CD4-positive, alpha-beta T cell treated with Interleukin-15 for 1 hour (primary cell): ENCODE measurements at regions not wholly inside any gene's neighbourhood (a gene's known extent, or its start where the extent isn't known, plus 50 kb on each side); places are given as distances from the start of the nearest gene placed in this dataset.

ENCODE experiments used
- DNase-seq: peaks from one replicate; pipeline ENCODE4 v3.0.0-alpha.2; 2020

DNA sequence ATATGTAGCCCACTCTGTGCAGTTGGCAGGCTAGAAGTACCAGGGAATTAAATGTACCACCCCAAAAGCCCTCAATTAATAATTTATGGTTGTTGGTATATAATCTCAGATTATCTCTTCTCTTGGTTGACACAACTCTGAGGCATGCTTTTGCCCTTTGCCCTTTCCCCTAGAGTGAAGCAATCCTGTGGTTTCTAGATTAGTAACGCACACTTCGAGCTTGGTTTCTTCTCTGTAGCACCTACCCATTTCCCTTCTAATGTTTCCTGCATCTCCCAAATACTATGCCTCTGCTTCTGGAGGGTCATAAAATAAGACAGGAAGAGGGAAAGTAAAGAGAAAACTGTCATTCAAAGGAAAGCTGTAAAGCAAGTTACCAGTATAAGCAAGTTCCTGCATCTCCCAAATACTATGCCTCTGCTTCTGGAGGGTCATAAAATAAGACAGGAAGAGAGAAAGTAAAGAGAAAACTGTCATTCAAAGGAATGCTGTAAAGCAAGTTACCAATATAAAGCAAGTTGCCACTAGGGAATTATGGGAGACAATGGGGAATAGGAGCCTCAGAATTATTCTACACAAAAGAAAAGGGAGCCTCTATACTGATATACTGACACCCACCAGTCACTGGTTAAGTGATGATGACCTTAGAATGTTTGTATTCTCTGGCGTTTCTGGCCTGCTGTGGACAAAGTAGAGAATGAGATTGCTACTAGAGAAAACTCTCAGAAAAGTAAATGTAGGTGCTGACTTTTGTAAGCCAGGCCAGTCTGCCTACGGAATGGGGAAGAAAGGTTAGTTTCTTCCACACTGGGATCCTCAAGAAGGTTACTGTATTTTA lies 862.6 kb upstream of the MAN1A1 start:
- DNase-seq: no peak

DNA sequence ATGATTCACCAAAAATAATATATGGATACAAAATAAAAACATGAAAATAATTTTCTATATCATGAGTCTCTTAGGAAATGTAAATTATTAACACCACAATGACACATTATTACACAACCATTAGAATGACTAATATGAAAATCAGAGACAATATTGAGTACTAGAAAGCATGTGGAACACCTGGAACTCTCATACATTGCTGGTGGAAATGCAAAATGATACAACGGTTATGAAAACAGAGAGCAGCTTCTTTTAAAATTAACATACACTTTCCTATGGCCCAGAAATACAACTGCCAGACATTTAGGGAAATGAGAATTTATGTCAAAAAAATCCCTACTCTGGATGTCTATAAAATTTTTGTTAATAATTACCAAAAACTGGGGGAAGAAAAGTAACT lies 853.3 kb upstream of the MAN1A1 start:
- DNase-seq: no peak

DNA sequence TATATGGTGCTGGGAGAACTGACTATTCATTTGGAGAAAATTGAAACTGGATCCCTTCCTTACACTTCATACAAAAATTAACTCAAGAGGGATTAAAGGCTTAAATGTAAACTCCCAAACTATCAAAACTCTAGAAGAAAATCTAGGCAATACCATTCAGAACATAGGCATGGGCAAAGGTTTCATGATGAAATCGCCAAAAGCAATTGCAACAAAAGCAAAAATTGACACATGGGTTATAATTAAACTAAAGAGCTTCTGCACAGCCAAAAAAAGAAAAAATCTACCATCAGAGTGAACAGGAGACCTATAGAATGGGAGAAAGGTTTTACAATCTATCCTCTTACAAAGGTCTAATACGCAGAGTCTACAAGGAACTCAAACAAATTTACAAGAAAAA lies 851.3 kb upstream of the MAN1A1 start:
- DNase-seq: no peak

DNA sequence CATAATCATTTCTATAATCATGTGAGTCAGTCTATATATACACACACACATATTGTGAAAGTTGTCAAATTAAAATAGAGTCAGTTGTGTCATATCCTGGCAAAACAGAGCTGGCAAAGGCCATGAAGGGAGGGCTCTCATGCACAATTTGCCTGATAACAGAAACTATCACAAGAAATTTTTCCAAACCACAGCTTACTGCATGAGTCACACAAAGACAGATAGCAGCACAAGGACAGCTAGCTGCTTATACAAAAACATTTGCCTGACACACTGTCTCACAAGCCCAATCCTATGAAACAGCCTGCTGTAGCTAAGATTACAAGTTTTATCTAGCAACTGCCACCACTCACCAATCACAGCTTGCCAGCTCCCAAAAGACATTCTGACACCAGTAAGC lies 848.5 kb upstream of the MAN1A1 start:
- DNase-seq: no peak

DNA sequence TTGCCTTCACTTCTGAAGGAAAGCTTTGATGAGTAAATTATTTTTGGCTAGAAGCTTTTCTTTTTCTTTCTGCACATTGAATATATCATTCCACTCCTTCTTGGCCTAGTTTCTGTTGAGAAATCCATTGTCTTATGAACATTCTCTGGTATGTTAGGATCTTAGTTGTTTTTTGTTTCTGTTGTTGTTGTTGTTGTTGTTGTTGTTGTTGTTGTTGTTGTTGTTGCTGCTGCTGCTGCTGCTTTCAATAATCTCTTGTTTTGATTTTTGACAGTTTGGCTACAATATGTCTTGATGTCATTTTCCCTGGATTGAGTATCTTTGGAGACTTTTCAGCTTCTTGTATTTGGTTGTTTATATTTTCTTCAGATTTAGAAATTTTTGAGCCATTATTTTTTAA lies 836.5 kb upstream of the MAN1A1 start:
- DNase-seq: no peak

DNA sequence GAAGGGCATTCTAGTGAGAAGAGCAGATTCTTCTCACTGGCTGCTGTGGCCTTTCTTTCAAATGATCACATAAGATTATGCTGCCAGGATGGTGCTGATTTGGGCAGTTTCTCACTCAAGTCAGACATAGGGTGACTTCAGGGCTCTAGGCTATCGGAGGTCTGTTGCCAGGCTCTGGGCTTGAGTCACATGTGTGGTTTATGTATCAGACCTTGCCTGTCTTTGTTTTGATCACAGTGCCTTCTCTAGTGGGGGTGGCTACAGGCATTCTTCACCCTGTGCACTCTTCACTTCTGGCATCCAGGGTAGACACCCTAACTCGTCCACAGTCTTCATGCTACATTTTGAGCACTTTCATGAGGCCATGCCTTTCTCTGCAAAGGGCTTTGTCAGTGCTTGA lies 823.7 kb upstream of the MAN1A1 start:
- no peak for DNase-seq

DNA sequence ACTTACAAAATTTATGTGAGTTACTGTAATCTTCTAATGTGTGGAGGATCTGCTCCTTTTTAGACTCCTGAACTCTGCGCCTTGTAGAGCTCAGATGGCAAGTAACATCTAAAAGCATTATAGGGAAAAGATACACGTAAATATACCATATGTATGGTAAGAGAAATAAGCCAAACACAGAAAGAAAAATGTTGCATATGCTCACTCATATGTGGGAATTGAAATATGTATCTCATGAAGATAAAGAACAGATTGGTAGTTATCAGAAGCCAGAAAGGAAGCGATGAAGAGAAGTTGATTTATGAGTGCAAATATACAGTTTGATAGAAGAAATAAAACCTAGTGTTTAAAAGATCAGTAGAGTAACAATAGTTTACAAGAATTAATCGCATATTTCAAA lies 815.0 kb upstream of the MAN1A1 start:
- no peak for DNase-seq

DNA sequence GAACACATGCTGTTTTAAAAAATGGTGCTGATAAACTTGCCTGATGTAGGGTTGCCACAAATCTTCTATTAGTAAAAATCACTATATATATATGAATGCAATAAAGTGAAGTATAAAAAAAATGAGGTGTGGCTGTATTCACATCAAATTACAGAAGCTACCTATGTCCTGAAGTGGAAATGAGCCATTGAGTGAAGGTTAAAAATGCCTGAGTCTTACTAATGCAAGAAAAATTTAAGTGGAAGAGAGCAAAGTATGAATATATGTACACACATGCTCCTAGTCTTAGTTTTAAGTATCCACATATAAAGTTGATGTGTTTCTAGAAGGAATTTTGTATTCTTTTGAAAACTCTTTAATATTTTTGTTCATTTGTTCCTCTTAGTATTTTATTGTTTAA lies 808.3 kb upstream of the MAN1A1 start:
- DNase-seq: no peak

DNA sequence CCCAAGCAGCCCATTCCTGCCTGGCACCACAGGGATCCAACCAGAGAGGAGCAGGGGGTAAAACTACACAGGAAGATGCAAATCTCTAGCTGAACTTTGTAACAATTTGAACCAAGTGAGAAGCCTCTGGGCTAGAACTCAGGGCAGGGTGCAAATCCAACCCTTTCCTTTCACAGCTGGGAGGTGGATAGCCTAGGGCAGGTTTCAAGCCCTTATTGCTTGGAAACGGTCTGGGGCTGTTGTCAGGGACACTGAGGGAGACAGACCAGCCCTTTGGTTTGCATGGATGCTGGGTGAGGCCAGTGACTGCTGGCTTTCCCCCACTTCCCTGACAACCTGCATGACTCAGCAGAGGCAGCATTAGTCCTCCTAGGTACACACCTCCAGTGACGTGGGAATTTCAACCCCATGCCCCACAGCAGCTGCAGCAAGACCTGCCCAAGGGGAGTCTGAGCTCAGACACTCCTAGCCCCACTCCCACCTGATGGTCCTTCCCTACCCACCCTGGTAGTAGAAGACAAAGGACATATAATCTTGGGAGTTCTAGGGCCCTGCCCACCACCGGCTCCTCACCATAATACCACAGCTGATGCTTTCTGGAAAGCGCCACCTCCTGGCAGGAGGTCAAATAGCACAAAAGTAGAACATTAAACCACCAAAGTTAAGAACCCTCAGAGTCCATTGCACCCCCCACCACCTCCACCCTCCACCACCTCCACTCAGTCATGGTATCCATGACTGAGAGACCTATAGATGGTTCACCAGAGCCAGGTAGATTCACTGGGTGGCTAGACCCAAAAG lies 797.7 kb upstream of the MAN1A1 start:
- DNase-seq: peak; percentile 13

DNA sequence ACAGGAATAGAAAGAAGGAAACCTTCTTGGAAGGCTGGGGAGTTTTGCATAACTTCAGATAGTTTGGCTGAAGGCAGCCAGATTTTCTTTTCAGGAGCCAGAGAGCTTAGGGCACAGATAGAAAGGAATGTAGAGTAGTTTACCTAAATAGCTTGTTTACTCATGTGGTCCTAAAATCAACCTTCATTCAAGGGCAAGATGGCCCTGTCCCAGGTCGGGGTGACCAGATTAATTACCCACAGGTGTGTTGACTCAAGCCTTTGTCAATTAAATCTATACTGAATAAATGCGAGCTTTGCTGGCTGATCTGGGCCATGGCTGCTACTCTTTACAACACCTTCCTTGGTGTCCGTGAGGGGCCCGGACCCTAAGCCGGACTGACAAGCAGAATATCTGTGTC lies 792.0 kb upstream of the MAN1A1 start:
- DNase-seq: peak; percentile 14

DNA sequence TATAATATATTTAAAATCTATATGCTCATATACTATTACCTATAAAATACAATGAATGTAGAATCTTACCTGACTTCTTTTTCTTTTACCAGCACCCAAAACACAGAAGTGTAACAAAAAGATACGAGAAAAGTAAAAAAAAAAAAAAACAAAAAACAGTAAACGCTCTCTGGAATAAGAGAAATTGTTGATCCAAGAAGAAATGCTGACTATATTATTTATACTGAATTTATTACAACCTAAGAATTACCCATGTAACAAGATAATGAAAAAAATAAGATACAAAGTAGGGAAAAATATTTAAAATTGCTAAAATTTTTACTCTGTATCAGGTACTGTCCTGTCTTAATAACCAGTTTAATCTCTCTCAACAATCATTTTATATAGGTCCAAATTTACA lies 787.9 kb upstream of the MAN1A1 start:
- DNase-seq: no peak

DNA sequence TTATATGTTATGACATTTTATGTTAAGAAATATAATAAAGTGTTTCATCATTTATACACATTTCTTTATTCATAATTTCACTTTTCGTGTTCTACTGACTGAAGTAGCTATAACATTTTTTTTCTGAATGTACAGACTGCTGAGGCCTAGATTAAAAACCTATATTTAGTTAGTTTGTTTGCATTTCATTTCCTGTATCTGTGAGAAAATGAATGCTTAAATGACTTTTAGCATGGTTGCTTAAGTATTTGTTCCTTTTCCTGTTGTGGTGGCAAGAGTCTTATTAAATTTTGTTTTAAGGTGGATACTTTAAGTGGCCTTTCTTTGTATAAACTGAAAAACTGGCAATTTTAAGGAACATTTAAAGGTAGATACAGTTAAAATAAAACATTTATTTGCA lies 779.7 kb upstream of the MAN1A1 start:
- DNase-seq: no peak

DNA sequence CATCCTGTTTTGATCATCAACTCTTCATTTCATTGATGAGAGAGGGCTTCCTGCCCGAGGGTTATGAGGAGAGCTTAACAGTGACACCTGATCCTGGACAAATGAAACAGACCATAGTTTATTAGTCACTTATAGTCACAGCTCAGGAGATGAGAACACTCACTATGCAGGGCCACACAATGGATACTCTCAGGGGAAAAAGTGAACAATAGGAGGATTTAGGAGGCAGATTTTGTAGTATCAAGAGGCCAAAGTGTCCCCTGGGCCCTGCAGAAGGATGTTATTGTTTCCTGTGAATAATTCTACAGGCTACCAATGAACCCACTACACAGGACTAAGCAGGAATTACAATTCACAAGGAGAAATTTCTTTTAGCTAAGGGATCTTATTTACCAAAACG lies 772.8 kb upstream of the MAN1A1 start:
- DNase-seq: no peak

DNA sequence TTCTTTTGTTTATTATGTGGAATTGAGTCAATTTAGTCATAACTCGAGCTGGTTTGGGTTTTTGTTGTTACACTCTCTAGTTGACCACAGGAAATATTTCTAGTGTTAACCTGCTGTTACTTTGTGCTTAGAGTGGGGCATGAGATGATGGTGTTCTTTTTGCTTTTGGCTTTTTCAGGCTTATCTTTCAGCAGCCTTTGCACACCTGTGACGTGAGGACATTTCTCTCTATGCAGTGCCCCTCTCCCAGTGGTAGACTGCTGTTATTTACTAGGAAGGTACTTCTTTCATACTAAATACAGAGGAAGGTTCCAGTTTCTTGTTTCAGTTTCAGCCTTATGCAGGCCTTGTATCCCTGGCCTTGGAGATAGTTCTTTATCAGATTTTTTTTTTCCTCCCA lies 766.8 kb upstream of the MAN1A1 start:
- no peak for DNase-seq

DNA sequence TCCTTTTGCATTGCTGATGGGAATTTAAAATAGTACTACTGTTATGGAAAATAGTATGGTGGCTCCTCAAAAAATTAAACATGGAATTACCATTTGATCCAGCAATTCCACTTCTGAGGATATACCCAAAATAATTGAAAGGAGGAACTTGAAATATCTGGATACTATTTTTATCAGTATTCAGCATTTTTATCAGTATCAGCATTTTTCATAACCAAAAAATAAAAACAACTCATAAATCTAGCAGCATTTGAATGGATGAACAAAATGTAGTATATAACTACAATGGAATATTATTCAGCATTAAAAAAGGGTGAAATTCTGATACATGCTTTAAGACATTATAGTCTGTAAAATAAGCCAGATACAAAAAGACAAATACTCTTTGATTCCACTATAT lies 763.4 kb upstream of the MAN1A1 start:
- no peak for DNase-seq

DNA sequence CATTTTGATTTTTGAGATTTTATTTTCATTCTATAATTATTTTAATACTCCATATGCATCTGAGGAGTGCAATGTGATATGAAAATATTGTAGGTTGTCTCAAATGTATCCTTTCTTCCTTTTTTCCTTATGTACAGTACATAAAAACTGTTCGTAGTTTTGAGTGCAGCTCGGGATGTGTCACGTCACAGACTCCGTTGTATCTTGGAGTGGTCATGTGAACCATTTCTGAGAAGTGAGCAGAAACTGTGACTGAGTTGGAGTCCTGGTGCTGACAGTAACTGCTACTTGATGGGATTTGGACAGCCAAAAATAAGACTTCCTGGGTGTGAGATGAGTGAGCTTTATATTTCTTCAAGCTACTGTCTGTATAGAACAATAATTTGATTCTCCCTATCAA lies 761.4 kb upstream of the MAN1A1 start:
- no peak for DNase-seq

DNA sequence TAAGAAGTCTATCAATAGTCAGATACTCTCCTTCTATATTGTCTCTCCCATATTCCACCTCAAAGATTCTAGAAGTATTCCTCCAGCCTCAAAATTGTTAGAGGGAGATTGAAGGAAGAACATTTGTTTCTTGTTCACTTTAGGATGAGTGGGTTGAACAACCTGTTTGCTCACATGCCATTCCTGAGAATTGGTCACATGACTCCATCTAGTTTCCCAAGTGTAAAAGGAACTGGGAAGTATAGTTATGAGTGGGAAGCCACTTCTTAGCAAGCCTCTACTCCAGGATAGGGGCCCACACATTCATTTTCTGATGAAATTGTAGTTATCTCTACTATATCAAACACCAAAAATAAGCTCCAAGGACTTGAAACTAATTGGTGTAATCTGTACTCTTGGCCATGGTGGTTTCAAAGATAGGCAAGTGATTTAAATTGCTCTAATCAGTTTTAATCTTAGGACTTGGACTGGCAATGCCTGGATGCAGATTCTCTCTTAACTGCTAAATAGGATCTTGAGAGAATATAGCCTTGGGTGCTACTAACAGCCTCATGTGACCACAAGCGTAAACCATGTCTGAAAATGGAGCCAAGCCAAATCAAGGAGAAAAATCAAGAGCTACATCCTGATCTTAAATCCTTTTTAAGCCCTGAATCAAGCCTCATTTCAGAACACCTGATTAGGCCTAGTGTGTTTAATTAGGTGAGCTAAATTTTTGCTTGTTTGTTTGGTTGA lies 758.7 kb upstream of the MAN1A1 start:
- DNase-seq: no peak

DNA sequence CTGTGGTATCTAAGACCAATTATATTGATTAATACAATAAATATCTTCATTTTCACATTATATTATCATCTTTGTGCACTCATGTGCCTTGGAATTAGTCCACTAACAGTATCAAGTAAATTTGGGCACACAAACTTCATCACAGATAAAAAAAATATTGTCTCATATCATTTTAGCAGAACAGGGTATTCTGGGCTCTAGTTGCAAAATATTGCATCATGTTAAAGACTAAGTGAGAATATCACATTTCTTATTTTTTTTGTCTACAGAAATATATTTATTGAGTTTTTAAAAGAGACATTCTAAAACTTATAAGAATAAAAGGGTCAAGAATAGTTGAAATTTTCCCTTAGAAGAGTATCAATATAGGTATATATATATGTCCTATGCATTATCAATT lies 754.1 kb upstream of the MAN1A1 start:
- no peak for DNase-seq

DNA sequence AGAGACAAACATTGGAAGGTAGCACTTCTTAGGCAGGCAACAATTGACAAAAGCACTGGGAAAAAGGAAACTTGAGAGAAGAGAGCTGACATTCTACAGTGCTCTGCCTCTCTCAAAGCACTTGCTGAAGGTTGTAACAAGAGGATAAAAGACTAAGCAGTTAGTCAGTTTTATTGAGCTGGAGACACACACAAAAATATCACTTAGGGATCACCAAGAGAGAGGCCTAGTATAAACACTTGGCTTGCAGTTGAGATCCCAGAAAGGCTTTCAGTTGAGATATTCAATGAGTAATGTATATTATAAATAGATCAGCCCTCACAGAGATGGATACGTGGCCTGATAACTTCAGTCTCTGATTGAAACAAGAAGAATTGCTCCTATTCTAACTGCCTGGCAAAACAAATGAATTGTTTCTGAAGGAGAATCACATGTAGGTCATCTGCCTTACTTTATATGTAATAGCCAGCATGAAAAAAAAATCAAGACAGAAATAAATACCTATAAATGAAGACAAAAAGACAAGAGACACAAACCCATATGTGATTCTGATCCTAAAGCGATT lies 747.2 kb upstream of the MAN1A1 start:
- DNase-seq: no peak

DNA sequence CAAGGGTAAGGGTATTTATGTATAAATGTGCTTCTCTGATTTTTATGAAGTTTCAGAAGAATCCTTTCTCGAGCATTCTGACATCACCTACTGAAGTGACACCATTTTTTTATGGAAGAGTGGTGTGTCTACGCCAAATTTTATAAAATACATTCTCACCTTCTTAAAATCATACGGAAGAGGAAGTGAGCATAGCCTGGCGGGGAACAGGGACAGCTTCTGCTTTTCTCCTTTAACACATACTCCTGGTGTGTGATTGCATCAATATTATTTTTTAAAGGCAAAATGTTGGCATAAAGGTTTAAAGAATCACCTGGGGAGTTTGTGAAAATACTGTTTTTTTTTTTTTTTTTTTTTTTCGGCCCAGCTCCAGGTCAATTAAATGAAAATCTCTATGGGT lies 733.6 kb upstream of the MAN1A1 start:
- DNase-seq: no peak

DNA sequence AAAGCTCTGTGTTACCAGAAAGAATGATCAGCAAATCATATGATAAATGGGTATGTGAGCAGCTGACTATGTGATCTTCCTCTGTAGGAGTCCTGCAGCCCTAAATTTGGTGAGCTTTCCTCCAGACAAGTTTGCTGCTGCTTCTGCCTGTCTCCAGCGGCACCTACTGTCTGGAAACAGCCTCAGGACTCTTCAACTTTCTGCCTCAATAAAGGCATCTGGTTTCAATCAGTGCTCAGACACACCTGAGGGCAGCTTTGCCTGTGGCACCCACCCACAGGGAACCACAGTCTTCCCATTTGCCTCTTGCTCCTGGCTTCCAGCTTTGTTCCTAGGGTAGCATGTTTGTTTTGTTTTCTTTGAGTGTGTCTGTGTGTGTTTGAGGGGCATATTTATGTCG lies 727.9 kb upstream of the MAN1A1 start:
- DNase-seq: no peak

DNA sequence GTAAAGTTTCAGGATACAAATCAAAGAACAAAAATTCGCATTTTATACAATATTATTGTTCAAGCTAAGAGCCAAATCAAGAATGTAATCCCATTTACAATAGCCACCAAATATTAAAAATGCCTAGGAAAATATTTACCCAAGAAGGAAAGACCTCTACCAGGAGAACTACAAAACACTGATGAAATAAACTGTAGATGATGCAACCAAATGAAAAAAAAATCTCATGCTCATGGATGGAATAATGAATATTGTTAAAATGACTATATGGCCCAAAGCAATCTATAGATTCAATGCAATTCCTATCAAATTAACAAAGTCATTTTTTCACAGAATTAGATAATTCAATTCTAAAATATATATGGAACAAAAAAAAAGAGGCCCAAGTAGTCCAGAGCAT lies 708.8 kb upstream of the MAN1A1 start:
- no peak for DNase-seq

DNA sequence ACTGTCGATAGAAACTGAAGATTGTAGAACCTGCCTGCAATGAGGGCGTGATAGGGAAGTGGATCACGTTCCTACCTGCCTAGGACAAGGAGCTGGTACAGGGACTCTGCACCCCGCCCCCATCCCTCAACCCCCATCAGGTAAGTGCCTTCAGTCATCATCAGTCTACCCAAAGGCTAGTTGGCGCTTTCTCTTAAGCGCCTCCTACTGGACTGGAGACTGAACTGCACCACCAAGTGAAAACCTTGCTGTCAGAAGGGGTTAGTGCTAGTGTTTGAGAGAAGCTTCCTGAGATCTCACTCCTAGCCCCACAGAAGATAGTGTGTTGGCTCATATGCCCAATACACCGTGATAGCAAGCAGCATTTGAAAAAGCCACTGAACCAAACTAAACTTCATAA lies 706.5 kb upstream of the MAN1A1 start:
- DNase-seq: no peak

DNA sequence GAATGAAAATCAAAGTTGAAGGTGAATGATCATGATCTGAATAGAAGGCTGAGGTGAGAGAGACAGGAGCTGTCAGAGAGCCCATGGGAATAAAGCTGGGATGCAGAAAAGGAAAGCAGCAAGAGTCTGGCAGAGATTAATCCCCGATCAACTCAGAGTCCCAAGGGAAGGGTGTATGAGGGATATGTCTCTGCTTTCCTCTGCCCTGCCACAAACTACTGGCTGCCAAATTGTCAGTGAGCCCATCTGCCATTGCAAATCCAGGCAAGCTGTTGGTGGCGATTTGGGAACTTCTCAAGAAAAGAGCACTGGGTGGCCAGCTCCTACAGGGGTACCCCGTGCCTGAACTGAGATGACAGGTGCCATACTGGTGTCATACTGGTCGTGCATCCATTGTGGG lies 705.5 kb upstream of the MAN1A1 start:
- DNase-seq: no peak
